HCT116 (cell line): ENCODE measurements at regions not wholly inside any gene's neighbourhood (a gene's known extent, or its start where the extent isn't known, plus 50 kb on each side); places are given as distances from the start of the nearest gene placed in this dataset.

ENCODE experiments used
- ATAC-seq: fragments of 200-7000 bp; cut with Tn5 transposase; 2 replicates; pipeline ENCODE4 v1.9.1; 2020; ENCODE audit warnings: mild to moderate bottlenecking, moderate library complexity
- BruUV-seq: library from RNA; stranded (reverse); fragments of 400-500 nt; replicated peaks from 2 replicates; lab custom pipeline; 2021; lab: Mats Ljungman, UMichigan
- CTCF ChIA-PET: fragments of 300-600 bp; sonication (Branson Sonifier 250); formaldehyde crosslinking; loops from one replicate; lab custom pipeline; 2021; ENCODE audit warnings: antibody characterized with exemption; lab: Charles Lee
- POLR2A ChIA-PET: fragments of 300-600, 350-600 bp; sonication (Branson Sonifier 250); formaldehyde crosslinking; loops from one replicate; lab custom pipeline; 2021; ENCODE audit warnings: antibody characterized with exemption; lab: Charles Lee
- RAD21 ChIA-PET, 2 experiments: fragments of 300-600 bp; sonication (Branson Sonifier 250); formaldehyde crosslinking; loops; one replicate each; lab custom pipeline; 2023; ENCODE audit warnings: low total read pairs in 2 of 2; ENCODE audit not compliant: uncharacterized antibody in 2 of 2, unreplicated experiment in 2 of 2, low non-redundant PET in 1 of 2; lab: Charles Lee
- DNase-seq: peaks from one replicate; pipeline ENCODE4 v3.0.0-alpha.2; 2010; ENCODE audit warnings: low read depth, low spot score
- H2AFZ ChIP-seq: fragments of 200-600 bp; shearing (Covaris generic), sonication (generic); 2 replicates; pipeline ENCODE4 v1.6.1; 2017; ENCODE audit warnings: low read depth, mixed run types, mixed read lengths, antibody characterized with exemption, low read length; ENCODE audit not compliant: poor library complexity, severe bottlenecking
- H3K27ac ChIP-seq: 2 replicates; pipeline ENCODE4 v1.5.1; 2012; ENCODE audit warnings: low read depth, low read length
- H3K27me3 ChIP-seq: fragments of 200-600 bp; sonication (generic); 2 replicates; pipeline ENCODE4 v1.6.1; 2016; ENCODE audit warnings: mixed run types, low read length, mixed read lengths; ENCODE audit not compliant: insufficient read depth
- H3K36me3 ChIP-seq, 2 experiments: fragments of 200-500 bp in 1 of 2; fragments of 200-600 bp in 1 of 2; sonication (Bioruptor generic) in 1 of 2; sonication (generic) in 1 of 2; 2 replicates each; pipeline versions ENCODE4 v1.5.1 to v1.6.1; 2014 to 2016; ENCODE audit warnings: low read length in 2 of 2, inconsistent platforms in 1 of 2, mixed read lengths in 1 of 2, mixed run types in 1 of 2; ENCODE audit not compliant: insufficient read depth in 2 of 2, control insufficient read depth in 1 of 2
- H3K4me1 ChIP-seq, 2 experiments: fragments of 200-600 bp in 1 of 2; sonication (generic) in 1 of 2; 2 replicates each; pipeline versions ENCODE4 v1.5.1 to v1.6.1; 2012 to 2017; ENCODE audit warnings: low read length in 2 of 2, inconsistent platforms in 1 of 2, mild to moderate bottlenecking in 1 of 2, mixed read lengths in 1 of 2, mixed run types in 1 of 2, moderate library complexity in 1 of 2; ENCODE audit not compliant: insufficient read depth in 2 of 2, control insufficient read depth in 1 of 2
- H3K4me2 ChIP-seq: fragments of 200-600 bp; sonication (generic); 2 replicates; pipeline ENCODE4 v1.6.1; 2017; ENCODE audit warnings: mixed run types, low read length, mixed read lengths
- H3K4me3 ChIP-seq, 2 experiments: fragments of 200-600 bp in 1 of 2; sonication (generic) in 1 of 2; replicated peaks in 1 of 2; 2 replicates each; pipeline ENCODE4 v1.5.1; 2011 to 2016; ENCODE audit warnings: low read length in 2 of 2, control low read depth in 1 of 2, low read depth in 1 of 2, mild to moderate bottlenecking in 1 of 2, mixed read lengths in 1 of 2, mixed run types in 1 of 2
- H3K79me2 ChIP-seq: fragments of 200-600 bp; sonication (generic); 2 replicates; pipeline ENCODE4 v1.6.1; 2017; ENCODE audit warnings: mild to moderate bottlenecking, mixed run types, low read length, moderate library complexity, mixed read lengths; ENCODE audit not compliant: insufficient read depth
- H3K9ac ChIP-seq: fragments of 200-600 bp; sonication (generic); 2 replicates; pipeline ENCODE4 v1.6.1; 2016; ENCODE audit warnings: low read length, mixed read lengths
- H3K9me2 ChIP-seq: fragments of 200-600 bp; sonication (generic), shearing (Covaris generic); 2 replicates; pipeline ENCODE4 v1.6.1; 2017; ENCODE audit warnings: mixed run types, mild to moderate bottlenecking, moderate library complexity; ENCODE audit not compliant: insufficient read depth
- H3K9me3 ChIP-seq, 2 experiments: fragments of 200-500 bp in 1 of 2; fragments of 200-600 bp in 1 of 2; sonication (Bioruptor generic) in 1 of 2; sonication (generic) in 1 of 2; 2 replicates each; pipeline ENCODE4 v1.6.1; 2014 to 2017; ENCODE audit warnings: low read length in 2 of 2, mixed read lengths in 2 of 2, inconsistent platforms in 1 of 2, low read depth in 1 of 2, mild to moderate bottlenecking in 1 of 2, mixed run types in 1 of 2, moderate library complexity in 1 of 2; ENCODE audit not compliant: control insufficient read depth in 1 of 2, insufficient read depth in 1 of 2
- H4K20me1 ChIP-seq: fragments of 200-600 bp; sonication (generic), shearing (Covaris generic); 2 replicates; pipeline ENCODE4 v1.6.1; 2017; ENCODE audit warnings: mixed run types, mild to moderate bottlenecking, moderate library complexity; ENCODE audit not compliant: insufficient read depth
- CBX3 ChIP-seq: IDR thresholded peaks from 2 replicates; pipeline ENCODE4 v1.6.1; 2012; ENCODE audit warnings: low read depth
- EZH2phosphoT487 ChIP-seq: fragments of 200-600 bp; IDR thresholded peaks from 2 replicates; pipeline ENCODE4 v1.6.1; 2018; ENCODE audit warnings: antibody characterized with exemption, borderline replicate concordance
- POLR2A ChIP-seq: IDR thresholded peaks from 2 replicates; pipeline ENCODE4 v1.7.0; 2011; ENCODE audit warnings: borderline replicate concordance; ENCODE audit not compliant: insufficient read depth, insufficient read length; ENCODE audit errors: extremely low read depth
- POLR2AphosphoS5 ChIP-seq: IDR thresholded peaks from 2 replicates; pipeline ENCODE4 v1.6.1; 2011; ENCODE audit warnings: mild to moderate bottlenecking, low read depth, low read length, moderate library complexity
- RAD21 ChIP-seq: IDR thresholded peaks from 2 replicates; pipeline ENCODE4 v1.6.1; 2012; ENCODE audit warnings: low read depth, mild to moderate bottlenecking
- SIN3A ChIP-seq: IDR thresholded peaks from 2 replicates; pipeline ENCODE4 v1.6.1; 2012; ENCODE audit warnings: low read depth
- SRF ChIP-seq: IDR thresholded peaks from 2 replicates; pipeline ENCODE4 v1.6.1; 2012; ENCODE audit warnings: low read depth
- TCF7L2 ChIP-seq: IDR thresholded peaks from 2 replicates; pipeline ENCODE4 v1.7.0; 2011; ENCODE audit warnings: borderline replicate concordance, inconsistent platforms; ENCODE audit not compliant: insufficient read depth, insufficient read length; ENCODE audit errors: extremely low read depth
- YY1 ChIP-seq: IDR thresholded peaks from 2 replicates; pipeline ENCODE4 v1.6.1; 2011; ENCODE audit warnings: low read length, low read depth, moderate library complexity, mild to moderate bottlenecking; ENCODE audit not compliant: insufficient replicate concordance; ENCODE audit errors: extremely low read depth
- ZNF274 ChIP-seq: fragments of 200-500 bp; sonication (Bioruptor generic); IDR thresholded peaks from 2 replicates; pipeline ENCODE4 v1.6.1; 2014; ENCODE audit warnings: mild to moderate bottlenecking, low read depth, low read length, inconsistent platforms
- intact Hi-C: fragments of 100-400 bp; cut with micrococcal nuclease; formaldehyde crosslinking; loops from 2 replicates; pipeline ENCODE4 v1.10.0; 2022
- TF ChIP-seq, protein P1 (sequence below): IDR thresholded peaks from 2 replicates; pipeline ENCODE4 v1.6.1; 2012
- TF ChIP-seq, protein P2 (sequence below), 3 experiments: fragments of 200-600 bp in 1 of 3; sonication (generic) in 1 of 3; IDR thresholded peaks in 2 of 3; conservative IDR thresholded peaks in 1 of 3; 2 replicates each; pipeline ENCODE4 v1.5.1; 2012 to 2017; ENCODE audit warnings: low read depth in 2 of 3, low read length in 2 of 3, antibody characterized with exemption in 1 of 3, borderline replicate concordance in 1 of 3, control low read depth in 1 of 3, mild to moderate bottlenecking in 1 of 3, mixed read lengths in 1 of 3, mixed run types in 1 of 3, moderate library complexity in 1 of 3; ENCODE audit not compliant: insufficient read depth in 1 of 3
- TF ChIP-seq, protein P3 (sequence below): IDR thresholded peaks from 2 replicates; pipeline ENCODE4 v1.6.1; 2011; ENCODE audit warnings: mild to moderate bottlenecking, low read length, moderate library complexity; ENCODE audit not compliant: insufficient replicate concordance; ENCODE audit errors: extremely low read depth
- TF ChIP-seq, protein P4 (sequence below): IDR thresholded peaks from 2 replicates; pipeline ENCODE4 v1.6.1; 2012

DNA sequence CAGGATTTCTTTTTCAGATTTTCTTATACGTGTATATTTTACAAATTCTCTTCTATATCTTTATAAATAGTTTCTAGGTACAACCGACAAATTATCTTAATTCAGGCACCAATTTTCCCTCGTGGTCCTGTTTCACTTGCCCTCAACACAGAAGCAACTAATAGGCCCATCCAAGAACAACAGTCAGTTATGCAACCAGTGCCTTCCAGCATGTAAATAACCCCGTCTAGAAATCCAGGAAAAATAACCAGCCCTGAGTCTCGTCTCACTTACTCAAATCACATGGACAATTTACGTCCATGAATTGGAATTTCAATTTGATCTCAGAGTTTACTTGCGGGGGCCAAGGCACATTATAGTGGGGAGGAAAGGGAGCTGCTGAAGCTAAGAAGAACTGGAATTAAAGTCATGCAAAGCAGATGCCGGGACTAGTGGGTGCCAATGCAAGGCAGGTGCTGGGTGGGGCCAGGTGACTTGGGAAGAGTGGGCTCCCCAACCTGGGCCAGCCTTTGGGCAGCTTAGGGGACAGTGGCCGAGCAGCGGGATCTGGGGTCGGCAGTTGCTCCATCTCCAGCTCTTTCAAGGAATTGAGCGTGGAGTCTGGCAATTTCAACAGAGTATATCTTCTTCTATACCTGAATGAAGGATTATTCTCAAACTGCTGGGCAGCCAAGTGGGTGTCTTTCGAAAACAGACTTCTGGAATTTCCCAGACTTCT lies 121.7 kb downstream of the EDN3 start:
- RAD21 ChIA-PET = no interaction called here
- no peaks in the 10 kb centered on the region for H3K9me2 ChIP-seq
- no TSS peak for BruUV-seq

More for the DNA sequence above, 121.7 kb downstream of the EDN3 start:
- DNase-seq = no peak
- intact Hi-C loops = no loop called here
- H3K9ac ChIP-seq = no peak overlapping the region
- TF ChIP-seq CBX3 (no peak), EZH2phosphoT487 (no peak), ZNF274 (no peak), YY1 (no peak), RAD21 (no peak), POLR2A (no peak), SRF (no peak), SIN3A (no peak), TCF7L2 (no peak), POLR2AphosphoS5 (no peak)
- TF ChIP-seq, protein P1, sequence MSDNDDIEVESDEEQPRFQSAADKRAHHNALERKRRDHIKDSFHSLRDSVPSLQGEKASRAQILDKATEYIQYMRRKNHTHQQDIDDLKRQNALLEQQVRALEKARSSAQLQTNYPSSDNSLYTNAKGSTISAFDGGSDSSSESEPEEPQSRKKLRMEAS = no peak
- TF ChIP-seq, protein P2, sequence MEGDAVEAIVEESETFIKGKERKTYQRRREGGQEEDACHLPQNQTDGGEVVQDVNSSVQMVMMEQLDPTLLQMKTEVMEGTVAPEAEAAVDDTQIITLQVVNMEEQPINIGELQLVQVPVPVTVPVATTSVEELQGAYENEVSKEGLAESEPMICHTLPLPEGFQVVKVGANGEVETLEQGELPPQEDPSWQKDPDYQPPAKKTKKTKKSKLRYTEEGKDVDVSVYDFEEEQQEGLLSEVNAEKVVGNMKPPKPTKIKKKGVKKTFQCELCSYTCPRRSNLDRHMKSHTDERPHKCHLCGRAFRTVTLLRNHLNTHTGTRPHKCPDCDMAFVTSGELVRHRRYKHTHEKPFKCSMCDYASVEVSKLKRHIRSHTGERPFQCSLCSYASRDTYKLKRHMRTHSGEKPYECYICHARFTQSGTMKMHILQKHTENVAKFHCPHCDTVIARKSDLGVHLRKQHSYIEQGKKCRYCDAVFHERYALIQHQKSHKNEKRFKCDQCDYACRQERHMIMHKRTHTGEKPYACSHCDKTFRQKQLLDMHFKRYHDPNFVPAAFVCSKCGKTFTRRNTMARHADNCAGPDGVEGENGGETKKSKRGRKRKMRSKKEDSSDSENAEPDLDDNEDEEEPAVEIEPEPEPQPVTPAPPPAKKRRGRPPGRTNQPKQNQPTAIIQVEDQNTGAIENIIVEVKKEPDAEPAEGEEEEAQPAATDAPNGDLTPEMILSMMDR (IDR thresholded peaks at IDR 0.05 in 2 of 3, conservative IDR thresholded peaks at IDR 0.05 in 1 of 3; ENCODE audit: borderline replicate concordance in 1 of 3, insufficient read depth in 1 of 3, low read depth in 2 of 3, low read length in 2 of 3) = no peak
- TF ChIP-seq, protein P3, sequence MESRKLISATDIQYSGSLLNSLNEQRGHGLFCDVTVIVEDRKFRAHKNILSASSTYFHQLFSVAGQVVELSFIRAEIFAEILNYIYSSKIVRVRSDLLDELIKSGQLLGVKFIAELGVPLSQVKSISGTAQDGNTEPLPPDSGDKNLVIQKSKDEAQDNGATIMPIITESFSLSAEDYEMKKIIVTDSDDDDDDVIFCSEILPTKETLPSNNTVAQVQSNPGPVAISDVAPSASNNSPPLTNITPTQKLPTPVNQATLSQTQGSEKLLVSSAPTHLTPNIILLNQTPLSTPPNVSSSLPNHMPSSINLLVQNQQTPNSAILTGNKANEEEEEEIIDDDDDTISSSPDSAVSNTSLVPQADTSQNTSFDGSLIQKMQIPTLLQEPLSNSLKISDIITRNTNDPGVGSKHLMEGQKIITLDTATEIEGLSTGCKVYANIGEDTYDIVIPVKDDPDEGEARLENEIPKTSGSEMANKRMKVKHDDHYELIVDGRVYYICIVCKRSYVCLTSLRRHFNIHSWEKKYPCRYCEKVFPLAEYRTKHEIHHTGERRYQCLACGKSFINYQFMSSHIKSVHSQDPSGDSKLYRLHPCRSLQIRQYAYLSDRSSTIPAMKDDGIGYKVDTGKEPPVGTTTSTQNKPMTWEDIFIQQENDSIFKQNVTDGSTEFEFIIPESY = no peak
- TF ChIP-seq, protein P4, sequence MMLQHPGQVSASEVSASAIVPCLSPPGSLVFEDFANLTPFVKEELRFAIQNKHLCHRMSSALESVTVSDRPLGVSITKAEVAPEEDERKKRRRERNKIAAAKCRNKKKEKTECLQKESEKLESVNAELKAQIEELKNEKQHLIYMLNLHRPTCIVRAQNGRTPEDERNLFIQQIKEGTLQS = no peak
- TF ChIP-seq, all 23 proteins: peak for 0
- no peak overlapping the region for H3K4me2 ChIP-seq
- ATAC-seq = no peak
- no peaks in the 10 kb centered on the region for H3K36me3 ChIP-seq
- CTCF ChIA-PET = no interaction called here
- H4K20me1 ChIP-seq = no peaks in the 10 kb centered on the region
- H3K9me3 ChIP-seq = no peaks in the 10 kb centered on the region
- no peaks in the 10 kb centered on the region for H3K4me1 ChIP-seq
- H3K4me3 ChIP-seq = no peak overlapping the region
- no peak overlapping the region for H3K27ac ChIP-seq
- H3K79me2 ChIP-seq = no peaks in the 10 kb centered on the region
- POLR2A ChIA-PET = no interaction called here
- no peak overlapping the region for H2AFZ ChIP-seq
- H3K27me3 ChIP-seq = peaks cover 40% of the 10 kb centered on the region
